ENCODE measurements at regions not wholly inside any gene's neighbourhood (a gene's known extent, or its start where the extent isn't known, plus 50 kb on each side); places are given as distances from the start of the nearest gene placed in this dataset.

- no peak for DNase-seq (ENCODE audit: extremely low read depth, low read depth)
Measured at GRCh38 chr22:49302530-49302929, 525.1 kb downstream of the BRD1 start.

GRCh38 chr22:49302150-49302460, 525.6 kb downstream of the BRD1 start:
- DNase-seq (ENCODE audit: extremely low read depth, low read depth) = no peak
- no peak for TF ChIP-seq CTCF (IDR thresholded peaks at IDR 0.05; ENCODE audit: low read depth, low read length)

More at GRCh38 chr22:49302530-49302929, 525.1 kb downstream of the BRD1 start:
- TF ChIP-seq CTCF (IDR thresholded peaks at IDR 0.05; ENCODE audit: low read depth, low read length) = no peak

GRCh38 chr22:49301398-49302149, 526.1 kb downstream of the BRD1 start:
- no peak for DNase-seq (ENCODE audit: extremely low read depth, low read depth)
- no peak for TF ChIP-seq CTCF (IDR thresholded peaks at IDR 0.05; ENCODE audit: low read depth, low read length)

GRCh38 chr22:49300951-49301397, 526.7 kb downstream of the BRD1 start:
- no peak for DNase-seq (ENCODE audit: extremely low read depth, low read depth)
- TF ChIP-seq CTCF (IDR thresholded peaks at IDR 0.05; ENCODE audit: low read depth, low read length) = no peak

- DNase-seq (ENCODE audit: extremely low read depth, low read depth) = no peak
- no peak for TF ChIP-seq CTCF (IDR thresholded peaks at IDR 0.05; ENCODE audit: low read depth, low read length)
Measured at GRCh38 chr22:49300241-49300640, 527.4 kb downstream of the BRD1 start.

- no peak for TF ChIP-seq CTCF (IDR thresholded peaks at IDR 0.05; ENCODE audit: low read depth, low read length)
- DNase-seq (ENCODE audit: extremely low read depth, low read depth) = no peak
Measured at GRCh38 chr22:49299821-49300231, 527.8 kb downstream of the BRD1 start.

- no peak for TF ChIP-seq CTCF (IDR thresholded peaks at IDR 0.05; ENCODE audit: low read depth, low read length)
- no peak for DNase-seq (ENCODE audit: extremely low read depth, low read depth)
Measured at GRCh38 chr22:49298834-49299750, 528.6 kb downstream of the BRD1 start.
